CD4-positive, alpha-beta T cell treated with Interleukin-4 for 1 hour (primary cell): ENCODE measurements at regions not wholly inside any gene's neighbourhood (a gene's known extent, or its start where the extent isn't known, plus 50 kb on each side); places are given as distances from the start of the nearest gene placed in this dataset.

ENCODE experiments used
- DNase-seq, 2 donors: peaks; one replicate each; pipeline ENCODE4 v3.0.0-alpha.2; 2020 to 2022

DNA sequence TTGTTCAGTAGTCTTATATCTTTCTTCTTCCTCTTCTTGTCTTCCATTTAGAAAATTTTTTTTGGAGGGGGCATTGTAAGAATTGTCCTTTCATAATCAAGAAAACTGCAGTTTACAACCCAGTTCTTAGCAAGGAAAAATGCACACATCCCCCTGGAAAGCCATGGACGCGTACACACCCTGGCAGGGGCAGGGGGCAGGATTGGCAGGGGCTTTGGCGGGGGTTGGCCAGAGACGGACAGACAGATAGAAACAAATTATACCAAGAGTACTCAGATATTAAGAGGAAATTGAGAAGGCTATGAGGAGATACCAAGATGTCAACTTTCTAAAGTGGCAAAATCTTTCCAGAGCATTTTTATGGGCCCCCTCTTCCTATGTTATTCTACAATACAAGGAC, 322.5 kb upstream of the CPXCR1 start:
- no peak for DNase-seq

DNA sequence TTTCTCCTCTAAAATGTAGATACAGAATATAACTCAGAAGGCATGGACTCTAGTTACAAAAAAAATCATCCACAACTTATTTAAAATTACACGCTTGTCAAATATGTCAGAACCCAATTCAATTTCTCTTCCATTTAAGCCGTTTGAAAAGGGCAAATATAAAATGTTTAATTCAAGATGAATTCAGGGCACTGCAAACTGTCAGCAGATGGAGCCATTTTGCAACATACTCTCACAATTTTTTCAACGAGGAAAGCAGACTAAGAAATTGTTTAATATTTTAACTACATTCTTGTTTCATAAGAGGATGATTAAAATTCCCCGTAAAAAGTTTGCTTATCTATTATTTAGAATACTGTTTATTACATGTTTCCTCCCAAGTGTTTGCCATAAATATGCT, 321.3 kb upstream of the CPXCR1 start:
- DNase-seq: no peak

DNA sequence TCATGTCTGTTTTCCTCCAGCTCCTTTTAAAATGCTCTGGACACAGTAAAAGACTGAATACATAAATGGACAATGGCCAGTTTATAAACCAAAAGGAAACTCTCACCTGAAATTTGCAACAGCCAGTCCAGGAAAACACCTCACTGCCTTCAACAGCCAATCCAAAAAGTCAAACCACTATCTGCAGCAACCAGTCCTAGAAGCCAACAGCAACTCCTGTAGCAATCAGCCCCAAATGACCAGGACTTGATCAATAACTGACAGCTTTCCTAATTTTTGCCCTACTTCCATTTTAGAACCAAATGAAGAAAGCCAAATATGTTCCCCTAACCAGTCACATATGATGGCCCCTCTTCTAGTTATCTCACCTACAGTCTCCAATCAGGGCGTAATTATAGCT, 309.5 kb upstream of the CPXCR1 start:
- no peak for DNase-seq

DNA sequence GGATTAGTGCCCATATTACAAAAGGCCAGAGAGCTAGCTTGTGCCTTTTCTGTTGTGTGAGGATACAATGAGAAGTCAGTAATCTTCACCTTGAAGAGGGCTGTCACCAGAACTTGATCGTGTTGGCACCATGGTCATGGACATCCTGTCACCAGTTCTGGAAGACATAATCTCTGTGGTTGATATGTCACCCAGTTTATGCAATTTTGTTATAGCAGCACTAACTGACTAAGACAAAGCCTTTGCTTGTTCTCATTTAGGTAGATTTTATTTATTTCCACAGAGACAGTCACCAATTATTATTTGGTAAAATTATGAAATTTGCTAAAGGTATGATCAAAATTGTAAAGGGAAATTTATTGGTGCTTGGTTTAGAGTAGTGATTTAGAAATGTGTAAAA, 308.8 kb upstream of the CPXCR1 start:
- DNase-seq: no peak

DNA sequence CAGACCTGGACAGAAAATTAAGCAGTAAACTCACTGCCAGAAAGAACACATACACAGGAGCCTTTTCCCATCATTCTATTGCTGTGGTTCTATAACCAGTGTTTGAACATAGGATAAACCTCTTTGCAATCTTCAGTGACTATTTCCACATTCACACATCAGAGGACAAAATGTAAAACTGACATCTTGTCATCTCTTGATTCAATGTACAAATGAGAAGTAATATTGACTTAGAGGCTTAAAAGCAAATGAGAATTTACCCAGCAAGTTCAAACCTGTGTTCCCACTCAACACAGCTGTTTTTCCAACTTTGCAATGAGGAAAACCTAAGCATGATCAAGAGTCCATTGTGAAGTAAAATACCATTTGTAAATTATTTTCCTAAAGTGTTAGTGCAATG, 307.1 kb upstream of the CPXCR1 start:
- DNase-seq: no peak
